ENCODE measurements at regions not wholly inside any gene's neighbourhood (a gene's known extent, or its start where the extent isn't known, plus 50 kb on each side); places are given as distances from the start of the nearest gene placed in this dataset.
"Not testable (repeated sequence)": the region's sequence is repeated elsewhere in the genome, so short reads cannot be mapped to it uniquely, and the experiment has no call there.

DNA sequence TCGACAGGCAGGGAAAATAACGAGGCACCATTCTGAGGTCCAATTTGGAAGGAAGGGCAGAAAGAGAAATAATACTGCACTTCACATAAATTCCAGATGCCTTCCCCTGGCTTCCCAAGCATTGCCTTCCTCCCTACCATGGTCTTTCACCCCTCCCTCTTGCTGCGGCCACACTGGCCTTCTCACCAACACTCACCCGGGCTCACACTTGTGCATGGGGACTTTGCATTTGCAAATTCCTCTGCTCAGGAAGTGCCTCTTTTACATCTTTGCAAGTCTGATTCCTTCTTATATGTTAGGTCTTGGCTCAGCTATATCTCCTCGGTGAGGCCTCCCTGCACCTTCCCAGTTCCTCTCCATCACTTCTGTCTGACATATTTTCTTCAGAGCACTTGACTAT lies 199.4 kb downstream of the CHIC2 start:
- DNase-seq = no peak

DNA sequence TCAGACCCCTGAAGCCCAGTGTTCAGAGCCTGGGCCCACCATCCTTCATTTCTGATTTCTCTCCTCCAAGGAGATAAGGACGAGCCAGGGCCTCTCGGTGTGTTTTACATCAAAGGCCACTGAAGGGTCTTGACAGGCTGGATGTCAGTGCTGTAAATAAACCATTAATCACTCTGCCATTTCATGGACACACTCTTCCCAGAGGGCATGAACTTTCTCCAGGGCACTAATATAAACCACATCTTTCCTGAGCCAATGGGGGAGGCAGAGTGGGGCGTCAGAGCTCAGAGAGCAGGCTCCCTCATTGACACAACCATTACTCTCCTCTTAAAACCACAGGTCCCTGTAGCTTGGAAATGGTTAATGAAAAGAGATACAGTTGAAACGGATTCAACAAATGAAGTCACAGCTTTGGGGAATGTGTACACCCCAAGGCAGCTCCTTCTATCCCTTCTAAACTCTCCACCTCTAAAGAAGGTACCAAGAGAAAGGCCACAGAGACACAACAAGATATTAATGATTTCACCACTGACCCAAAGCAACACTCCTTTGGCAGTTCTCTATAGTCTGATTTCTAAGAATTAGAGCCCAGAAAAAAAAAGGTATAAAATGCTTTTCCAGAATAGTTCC lies 200.6 kb downstream of the CHIC2 start:
- DNase-seq = no peak

DNA sequence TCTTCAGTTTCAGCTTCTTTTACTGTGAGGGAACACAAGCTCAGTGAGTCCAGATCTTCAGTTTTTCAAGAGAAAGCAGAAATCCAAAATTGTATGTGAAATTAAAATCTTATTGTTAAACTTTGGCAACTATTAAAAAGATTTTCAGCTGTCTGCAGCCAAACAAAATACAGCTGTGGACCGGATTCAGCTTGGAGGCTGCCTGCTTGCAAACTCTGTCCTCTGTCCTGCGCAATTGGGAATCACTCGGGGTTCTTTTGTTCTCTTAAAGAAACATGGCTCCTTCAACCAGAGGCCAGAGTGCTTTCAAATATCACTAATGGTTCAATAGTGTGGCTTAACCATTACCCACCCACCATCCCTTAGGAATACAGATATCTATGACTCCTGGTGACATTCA lies 201.2 kb downstream of the CHIC2 start:
- no peak for DNase-seq

DNA sequence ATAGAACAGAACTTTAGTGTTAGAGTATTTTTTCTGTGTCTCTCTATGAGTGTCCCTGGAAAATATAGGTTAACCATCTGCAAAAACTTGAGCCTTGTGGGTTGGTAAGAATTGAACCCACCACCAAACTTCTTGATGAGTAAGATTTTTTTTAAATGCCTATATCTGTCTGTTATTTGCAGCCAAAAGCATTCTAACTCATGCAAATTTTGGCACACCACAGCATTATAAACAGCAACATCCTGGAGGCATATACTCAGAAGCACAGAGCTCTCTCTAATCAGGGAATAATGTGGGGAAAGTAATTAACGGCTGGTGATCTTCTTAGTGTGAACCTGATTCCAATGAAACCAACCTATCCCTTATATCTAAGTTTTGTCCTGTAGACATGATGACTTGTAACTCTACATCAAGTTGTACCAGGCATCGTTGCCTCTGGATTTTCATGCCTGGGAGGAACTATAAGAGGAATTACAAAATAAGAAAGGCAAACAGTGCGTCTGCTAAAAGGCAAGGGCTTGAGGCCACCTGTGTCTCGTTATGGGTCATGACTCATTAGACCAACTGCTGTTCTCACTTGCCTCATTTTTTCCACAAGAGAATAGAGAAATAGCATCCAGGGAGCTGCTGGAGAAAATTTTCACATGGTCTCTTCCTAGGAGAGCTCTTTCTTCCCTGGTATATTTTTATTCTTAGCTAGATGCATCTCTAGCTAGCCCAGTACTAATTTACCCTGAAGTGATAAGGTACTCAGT lies 202.4 kb downstream of the CHIC2 start:
- DNase-seq = no peak

DNA sequence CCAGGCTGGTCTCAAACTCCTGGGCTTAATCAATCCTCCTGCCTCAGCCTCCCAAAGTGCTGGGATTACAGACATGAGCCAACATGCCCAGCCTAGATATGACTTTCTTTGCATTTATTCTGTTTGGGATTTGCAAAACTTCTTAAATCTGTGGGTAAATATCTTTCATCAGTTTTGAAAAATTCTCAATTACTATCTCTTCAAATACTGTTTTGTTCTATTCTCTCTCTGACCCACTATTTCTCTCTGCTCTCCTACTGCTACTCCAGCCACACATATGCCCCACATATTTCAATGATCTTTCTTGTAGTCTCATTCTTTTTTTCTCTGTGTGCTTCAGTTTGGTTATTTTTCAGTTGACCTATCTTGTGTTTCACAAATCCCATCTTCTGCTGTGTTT lies 205.1 kb downstream of the CHIC2 start:
- no peak for DNase-seq

DNA sequence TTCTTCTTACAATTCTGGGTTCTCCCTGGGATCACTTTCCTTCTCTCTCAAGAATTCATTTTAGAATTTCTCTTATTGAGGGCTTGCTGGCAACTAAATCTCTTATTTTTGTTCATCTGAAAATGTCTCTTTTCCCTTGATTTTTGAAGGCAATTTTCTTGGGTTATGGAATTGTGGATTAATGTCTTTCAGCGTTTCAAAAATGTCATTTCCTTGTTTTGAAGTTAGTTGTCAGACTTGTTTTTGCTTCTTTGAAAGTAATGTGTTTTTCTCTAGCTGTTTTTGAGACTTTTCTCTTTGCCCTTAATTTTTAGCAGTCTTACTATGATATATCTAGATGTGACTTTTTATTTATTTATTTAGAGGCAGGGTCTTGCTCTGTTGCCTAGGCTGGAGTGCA lies 205.7 kb downstream of the CHIC2 start:
- DNase-seq = no peak

DNA sequence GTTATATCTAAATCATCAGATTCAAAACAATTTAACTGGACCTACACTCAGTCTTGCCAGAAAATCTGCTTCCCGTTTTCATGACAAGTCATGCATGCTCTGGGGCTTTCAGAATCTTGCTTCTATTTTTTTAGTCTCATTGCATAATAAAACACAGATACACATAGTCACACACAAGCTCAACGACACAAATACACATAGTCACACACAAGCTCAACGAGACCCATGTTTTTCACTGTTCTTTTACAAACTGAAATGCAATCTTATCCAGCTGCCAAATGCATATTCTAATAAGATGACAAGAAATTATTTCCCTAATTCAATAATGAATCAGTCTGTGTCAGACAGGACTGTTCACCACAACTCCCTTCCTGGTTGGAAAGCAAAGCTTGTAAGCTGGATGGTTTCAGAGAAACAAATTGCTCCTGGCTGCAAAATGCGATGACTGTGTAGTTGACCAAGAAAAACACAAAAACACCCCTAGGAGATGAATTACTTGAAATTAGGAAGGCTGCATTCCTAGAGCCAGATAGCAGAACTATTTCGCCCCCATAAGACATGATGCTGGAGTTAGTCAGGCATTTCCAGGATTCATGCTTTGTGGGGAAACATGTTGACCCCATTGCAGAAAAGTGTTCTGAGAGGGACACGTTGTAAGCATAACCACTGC lies 208.7 kb downstream of the CHIC2 start:
- DNase-seq = no peak

DNA sequence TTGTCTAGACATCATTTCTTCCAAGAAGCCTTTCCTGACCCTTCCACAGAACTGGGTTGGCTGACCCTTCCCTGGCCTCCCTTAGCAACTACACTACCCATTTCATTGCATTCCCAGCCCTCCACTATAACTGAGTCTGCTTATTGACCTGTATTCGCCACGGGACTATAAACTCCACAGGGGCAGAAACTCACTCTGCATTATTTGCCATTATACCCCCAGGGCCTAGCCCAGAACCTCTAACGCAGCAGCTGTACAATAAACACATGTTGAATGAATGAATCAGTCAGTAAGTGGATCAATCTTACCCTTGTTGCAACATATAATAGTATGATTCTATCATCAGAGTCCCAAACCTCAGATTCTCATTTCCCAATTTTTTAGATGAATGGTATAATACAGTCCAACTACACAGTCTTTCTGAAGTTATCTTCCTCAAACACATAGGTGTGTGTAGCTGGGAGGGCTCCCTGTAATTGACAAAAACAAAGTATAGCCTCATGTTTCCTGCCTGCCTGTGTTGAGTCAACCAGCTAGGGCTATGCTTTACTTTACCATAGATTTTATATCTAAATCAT lies 209.3 kb downstream of the CHIC2 start:
- DNase-seq = no peak

DNA sequence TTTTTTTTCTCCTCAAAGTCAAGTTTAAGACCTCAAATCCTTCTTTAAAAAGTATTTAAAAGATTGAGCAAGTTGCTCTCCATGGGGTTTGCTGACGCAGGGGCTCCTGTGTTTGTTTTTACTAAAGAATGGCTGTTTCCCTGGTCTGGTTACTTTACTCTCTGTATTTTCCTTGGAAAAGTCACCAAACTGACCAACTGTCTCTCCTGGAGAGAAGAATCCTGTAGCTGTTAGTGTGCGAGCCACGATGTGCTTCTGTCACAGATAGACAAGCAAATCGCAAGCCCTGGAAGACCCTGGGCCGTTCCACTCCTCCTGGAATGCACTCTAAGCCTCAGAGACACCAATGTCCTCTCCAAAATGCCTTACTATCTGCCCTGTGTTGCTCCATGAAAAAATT lies 212.1 kb downstream of the CHIC2 start:
- DNase-seq = no peak

DNA sequence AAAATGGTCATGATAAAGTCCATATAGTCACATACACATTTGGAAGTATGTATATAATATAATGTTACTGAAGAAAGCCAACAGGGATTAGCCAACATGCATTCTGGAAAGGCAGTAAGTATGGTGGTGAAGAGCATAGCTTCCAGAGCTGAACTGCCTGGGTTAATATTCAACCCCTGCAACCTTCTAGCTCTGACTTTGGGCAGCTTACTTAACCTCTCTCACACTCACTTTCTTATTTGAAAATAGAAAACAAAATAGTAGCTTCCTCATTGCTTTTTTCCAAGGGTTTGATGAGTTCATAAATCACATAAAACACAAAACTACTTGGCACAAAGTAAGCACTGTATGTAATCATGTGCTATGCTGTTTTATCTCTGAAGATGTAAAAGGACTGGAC lies 216.4 kb downstream of the CHIC2 start:
- no peak for DNase-seq

DNA sequence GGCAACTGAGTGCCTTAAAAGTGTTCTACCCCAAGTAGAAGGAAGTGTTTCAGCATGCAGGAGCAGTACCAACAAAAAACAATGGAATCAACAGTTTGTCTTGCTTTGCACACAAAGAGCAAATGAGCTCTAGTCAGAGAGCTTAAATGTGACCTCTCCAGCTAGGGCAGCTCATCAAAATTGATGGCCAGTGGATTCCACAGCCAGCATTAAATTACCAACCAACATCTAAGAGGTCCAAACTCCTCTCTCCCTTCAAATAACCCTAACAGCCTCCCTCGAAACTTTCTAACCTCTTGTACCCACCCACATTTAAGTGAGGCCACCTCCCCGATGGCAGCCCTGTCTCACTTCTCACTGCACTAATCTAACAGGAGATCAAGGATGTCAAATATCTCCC lies 219.9 kb downstream of the CHIC2 start:
- DNase-seq = no peak

DNA sequence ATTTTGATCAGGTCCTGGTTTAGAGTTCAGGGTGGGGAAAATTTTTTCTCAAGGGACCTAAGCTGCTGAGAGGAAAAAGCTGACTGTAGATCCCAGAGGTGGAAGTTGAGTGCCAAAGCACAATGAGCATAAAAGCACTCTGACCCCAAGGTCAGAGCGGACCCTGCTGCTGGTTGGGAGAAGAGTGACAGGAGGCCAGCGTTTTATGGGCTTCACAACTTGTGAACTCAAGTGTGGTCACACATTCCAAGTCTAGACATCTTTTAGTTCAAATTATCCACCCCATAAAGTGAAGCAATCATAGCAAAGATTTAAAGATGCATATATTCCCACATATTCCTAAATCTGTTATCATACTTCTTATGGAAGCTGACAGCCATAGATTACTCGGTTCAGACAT lies 220.3 kb downstream of the CHIC2 start:
- DNase-seq = no peak

DNA sequence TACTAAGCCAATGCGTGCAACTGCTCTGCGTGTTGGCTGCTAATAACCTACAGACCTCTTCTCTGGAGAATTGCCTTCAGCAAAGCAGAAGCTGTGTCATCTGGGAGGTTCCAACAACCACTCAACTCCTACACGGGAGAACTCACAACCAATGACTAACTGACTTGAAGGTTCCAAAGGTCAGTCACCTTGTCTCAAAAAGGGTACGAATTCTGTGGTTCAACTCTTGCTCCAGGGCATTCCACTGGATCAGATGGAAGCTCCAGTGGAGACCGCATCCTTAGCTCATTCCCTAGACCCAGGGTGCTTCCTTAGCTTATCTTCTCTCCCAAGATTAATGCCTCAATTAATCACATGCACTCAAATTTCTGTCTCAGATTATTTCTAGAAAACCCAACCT lies 222.7 kb downstream of the CHIC2 start:
- no peak for DNase-seq

DNA sequence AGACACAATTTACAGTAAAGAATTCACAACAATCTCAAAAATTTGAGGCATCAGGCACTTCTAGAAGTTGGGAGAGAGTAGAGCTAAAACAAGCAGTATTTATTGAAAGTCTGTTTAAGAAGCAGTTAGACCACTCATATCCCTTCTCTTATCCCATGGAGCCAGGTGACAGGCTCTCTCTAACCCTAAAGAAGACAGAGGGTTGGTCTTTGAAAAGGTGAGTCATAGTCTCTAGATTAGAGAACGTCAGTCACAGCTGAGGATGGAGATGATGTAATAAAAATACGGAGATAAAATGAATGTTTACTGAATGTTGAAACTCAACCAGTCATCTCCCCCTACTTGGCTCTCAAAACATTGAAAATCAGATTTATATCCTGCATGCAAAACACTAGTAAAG lies 223.8 kb downstream of the CHIC2 start:
- no peak for DNase-seq

DNA sequence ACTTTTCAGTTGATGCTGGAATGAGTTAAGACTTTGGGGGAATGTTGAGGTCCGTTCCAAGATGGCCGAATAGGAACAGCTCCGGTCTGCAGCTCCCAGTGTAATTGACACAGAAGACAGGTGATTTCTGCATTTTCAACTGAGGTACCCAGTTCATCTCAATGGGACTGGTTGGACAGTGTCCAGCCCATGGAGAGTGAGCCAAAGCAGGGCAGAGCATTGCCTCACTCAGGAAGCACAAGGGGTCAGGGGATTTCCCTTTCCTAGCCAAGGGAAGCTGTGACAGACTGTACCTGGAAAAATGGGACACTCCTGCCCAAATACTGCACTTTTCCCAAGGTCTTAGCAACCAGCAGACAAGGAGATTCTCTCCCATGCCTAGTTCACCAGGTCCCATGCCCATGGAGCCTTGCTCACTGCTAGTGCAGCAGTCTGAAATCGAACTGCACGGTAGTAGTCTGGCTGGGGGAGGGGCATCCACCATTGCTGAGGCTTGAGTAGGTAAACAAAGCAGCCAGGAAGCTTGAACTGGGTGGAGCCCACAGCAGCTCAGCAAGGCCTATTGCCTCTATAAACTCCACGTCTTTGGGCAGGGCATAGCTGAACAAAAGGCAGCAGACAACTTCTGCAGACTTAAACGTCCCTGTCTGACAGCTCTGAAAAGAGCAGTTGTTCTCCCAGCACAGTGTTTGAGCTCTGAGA lies 231.0 kb downstream of the CHIC2 start:
- not testable (repeated sequence) for DNase-seq

DNA sequence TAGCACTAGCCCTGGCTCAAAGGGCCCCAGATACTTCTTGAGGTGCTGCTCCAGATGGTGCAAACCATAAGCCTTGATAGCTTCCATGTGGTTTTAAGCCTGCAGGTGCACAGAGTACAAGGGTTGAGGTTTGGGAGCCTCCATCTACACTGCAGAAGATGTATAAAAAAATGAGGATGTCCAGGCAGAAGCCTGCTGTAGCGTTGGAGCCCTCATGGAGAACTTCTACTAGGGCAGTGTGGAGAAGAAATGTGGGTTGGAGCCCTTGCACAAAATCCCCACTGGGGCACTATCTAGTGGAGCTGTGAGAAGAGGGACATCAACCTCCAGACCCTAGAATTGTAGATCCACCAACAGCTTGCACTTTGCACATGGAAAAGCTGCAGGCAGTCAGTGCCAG lies 231.9 kb downstream of the CHIC2 start:
- no peak for DNase-seq

DNA sequence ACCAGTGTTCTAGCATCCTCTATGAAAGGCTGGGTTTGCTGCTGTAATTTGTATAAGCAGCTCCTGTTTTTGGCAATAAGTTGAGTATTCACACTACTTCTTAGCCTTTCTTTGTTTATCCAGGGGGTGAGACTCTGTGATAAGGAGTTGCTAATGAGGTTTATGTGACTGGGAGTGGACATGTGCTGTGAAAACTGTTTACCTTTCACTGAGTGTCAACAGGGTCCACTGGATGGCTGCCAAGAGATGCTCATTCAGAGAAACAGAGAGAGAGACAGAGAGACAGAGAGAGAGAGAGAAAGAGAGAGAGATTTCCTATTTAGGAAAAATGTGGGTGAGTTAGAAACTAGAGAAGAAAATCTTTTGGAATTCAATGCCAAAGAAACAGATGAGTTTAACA lies 233.9 kb downstream of the CHIC2 start:
- no peak for DNase-seq

DNA sequence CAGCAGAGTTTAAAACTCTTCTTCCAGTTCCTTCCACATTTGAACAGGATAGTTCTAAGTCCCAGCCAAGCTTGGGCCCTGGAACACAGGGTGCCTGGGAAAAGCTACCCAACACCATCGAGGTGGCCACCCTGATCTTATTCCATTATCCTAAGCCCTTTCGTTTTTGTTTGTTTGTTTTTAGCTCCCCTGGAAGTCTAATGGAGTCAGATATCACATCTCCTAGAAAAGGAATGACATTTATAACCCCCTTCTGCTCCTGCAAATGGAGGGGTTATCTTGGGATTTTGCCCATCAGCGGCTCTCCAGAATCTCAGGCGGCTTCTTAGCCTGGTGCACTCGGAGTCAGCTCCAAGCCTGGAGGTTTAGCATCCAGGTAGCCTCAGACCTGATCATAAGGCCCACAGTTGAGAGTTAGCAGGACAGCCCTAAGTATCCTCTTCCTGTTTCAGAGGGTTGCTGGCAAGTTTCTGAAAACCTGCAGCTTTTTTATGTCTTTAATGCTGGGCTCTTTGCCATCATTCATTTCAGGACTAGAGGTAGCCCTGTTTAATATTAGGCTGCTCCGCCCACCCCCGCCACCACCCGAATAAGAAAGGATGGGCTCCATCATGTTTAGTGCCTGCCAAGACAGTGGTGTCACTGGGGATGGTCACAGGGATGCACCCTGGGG lies 230.0 kb upstream of the LNX1 start:
- DNase-seq = no peak

DNA sequence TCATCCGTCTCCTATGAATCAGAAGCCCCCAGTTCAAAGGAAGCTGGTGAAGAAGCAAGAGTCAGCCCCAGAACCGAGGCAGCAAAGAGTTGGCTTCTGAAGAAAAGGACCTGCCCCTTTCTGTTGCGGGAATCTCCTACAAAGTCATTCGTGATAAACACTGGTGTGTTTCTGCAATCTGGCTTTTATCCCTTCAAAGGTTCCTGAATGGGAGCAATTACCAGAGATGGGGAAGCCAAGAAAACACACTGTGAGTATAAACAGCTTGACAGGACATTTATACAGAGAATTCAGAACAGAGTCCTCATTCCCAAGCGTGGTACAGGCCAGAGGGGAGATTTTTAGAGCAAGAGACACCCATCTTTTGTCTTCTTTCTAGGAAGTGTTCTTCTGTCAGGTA lies 226.8 kb upstream of the LNX1 start:
- DNase-seq = no peak

DNA sequence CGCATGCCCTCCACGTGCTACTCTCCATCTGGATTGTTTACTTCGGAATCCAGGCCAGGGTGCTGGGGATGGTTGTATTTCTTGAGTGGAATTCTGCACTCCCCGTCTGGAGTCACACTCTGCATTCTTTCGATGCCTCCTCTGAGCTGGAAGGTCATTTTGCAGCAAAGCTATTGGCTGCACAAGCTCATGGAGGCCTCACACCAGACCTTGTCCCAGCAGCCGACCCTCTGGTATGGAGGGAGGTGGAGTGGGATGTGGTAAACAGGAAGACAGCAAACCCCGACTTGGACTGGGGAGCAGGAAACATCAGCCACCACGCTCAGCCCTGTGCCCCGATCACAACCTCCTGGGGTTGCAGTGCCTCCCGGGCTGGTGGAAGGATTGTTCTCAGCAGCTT lies 225.3 kb upstream of the LNX1 start:
- DNase-seq = no peak

DNA sequence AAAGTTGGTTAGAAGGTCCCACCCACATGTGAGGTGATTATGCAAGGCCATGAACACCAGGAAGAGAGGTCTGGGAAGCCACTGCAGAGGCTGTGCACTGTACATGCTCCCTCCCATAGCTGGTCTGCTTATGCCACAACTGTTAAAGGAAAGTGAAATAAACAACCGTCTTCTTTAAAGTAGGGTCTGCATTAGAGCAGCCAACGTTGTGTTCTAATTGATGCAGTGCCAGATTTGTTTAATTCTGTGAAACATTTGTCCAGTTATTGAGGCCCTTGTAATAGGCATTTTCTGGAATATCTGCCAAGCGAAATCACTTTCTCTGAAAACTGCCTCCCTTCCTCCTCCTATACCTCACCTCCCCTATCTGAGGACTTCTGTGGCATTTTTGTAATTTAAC lies 224.0 kb upstream of the LNX1 start:
- no peak for DNase-seq

DNA sequence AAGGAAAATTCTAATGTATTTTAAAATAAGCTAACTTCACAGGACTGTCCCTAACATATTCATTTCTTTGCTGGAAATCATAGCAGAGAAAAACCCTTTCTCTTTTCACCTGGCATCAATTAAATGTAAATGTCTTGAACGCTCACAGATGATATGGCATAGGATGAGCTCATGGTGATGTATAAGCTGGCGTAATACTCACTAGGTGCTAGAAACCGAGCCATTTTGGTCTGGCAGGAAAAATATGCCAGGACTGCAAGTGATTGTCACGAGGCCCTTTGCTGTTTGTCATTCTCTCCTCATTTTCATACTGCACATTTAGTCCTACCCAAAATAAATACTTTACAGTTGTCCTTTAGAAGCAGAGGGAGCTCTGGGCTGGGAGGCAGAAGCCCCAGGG lies 222.7 kb upstream of the LNX1 start:
- DNase-seq = no peak

DNA sequence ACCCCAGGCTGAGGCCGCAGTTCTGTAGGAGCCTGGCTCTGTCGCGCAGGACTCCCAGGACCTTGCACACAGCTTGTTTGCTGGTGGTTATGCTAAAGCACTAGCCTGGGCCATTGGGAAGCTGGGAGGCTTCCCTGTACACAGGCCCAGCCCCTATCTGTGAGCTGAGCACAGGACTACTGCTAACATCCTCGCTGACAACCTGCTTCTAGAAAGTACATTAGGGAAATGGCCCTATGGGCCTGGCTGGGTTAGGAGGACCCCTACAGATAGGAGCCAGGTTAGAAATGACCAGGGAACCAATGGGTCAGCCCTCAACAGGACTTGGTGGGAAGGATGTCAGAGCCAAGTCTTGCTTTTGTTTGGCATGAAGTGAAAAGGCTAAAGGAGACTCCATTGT lies 219.4 kb upstream of the LNX1 start:
- no peak for DNase-seq

Measured in activated CD4-positive, alpha-beta T cell treated with anti-CD3 and anti-CD28 coated beads, Interleukin-2, amount 50 U/mL, for 48 hours (primary cell).